Kidney (tissue), 13 donors: ENCODE measurements at regions not wholly inside any gene's neighbourhood (a gene's known extent, or its start where the extent isn't known, plus 50 kb on each side); places are given as distances from the start of the nearest gene placed in this dataset.
A peak's percentile ranks its signal among the peaks of the same experiment; 100 is the strongest.

Source experiments
- DNase-seq, 5 donors: peaks; one replicate each; pipeline ENCODE4 v3.0.0-alpha.2; 2013 to 2020
- FAIRE-seq: peaks from 2 replicates; lab custom pipeline; 2012; peaks lifted over from hg19 to GRCh38; lab: Jason Lieb, UNC
- H3K27ac ChIP-seq, 2 donors: one replicate each; pipeline ENCODE4 v1.7.0; 2013; ENCODE audit warnings: low read depth in 2 of 2, low read length in 2 of 2, inconsistent platforms in 1 of 2
- H3K27me3 ChIP-seq: one replicate; pipeline ENCODE4 v1.7.1; 2013; ENCODE audit warnings: low read length, inconsistent platforms; ENCODE audit not compliant: control insufficient read depth, insufficient read depth
- H3K36me3 ChIP-seq, 3 donors: one replicate each; pipeline versions ENCODE4 v1.7.0 to v1.7.1; 2013; ENCODE audit warnings: low read length in 3 of 3, control low read depth in 1 of 3, inconsistent platforms in 1 of 3; ENCODE audit not compliant: insufficient read depth in 3 of 3, control insufficient read depth in 2 of 3
- H3K4me1 ChIP-seq, 3 donors: one replicate each; pipeline versions ENCODE4 v1.7.0 to v1.7.1; 2013; ENCODE audit warnings: low read length in 3 of 3, inconsistent platforms in 1 of 3, low read depth in 1 of 3; ENCODE audit not compliant: control insufficient read depth in 2 of 3, insufficient read depth in 2 of 3
- H3K4me3 ChIP-seq, 3 donors: one replicate each; pipeline versions ENCODE4 v1.7.0 to v1.8.1; 2013; ENCODE audit warnings: low read length in 3 of 3, control low read depth in 1 of 3, inconsistent platforms in 1 of 3
- H3K9ac ChIP-seq, 3 donors: one replicate each; pipeline versions ENCODE4 v1.7.0 to v1.7.1; 2013; ENCODE audit warnings: low read length in 3 of 3, control low read depth in 1 of 3, inconsistent platforms in 1 of 3
- H3K9me3 ChIP-seq, 3 donors: one replicate each; pipeline versions ENCODE4 v1.7.0 to v1.7.1; 2013; ENCODE audit warnings: low read length in 3 of 3, control low read depth in 1 of 3, inconsistent platforms in 1 of 3; ENCODE audit not compliant: control insufficient read depth in 2 of 3, insufficient read depth in 1 of 3
- intact Hi-C: fragments of 100-400 bp; cut with DNase I; formaldehyde crosslinking; loops from one replicate; pipeline ENCODE4 v1.11.1; 2022
- TF ChIP-seq, protein P1 (sequence below): IDR thresholded peaks from 3 replicates; pipeline ENCODE4 v1.5.1; 2012; ENCODE audit warnings: mild to moderate bottlenecking, moderate library complexity, borderline replicate concordance; ENCODE audit not compliant: insufficient read depth; ENCODE audit errors: extremely low read depth
- donor health status: control.
- donor health status: control.
- donor health status: control.
- donor health status: control.
- donor health status: control.
- donor health status: DM: yes; HTN: yes; CAD: no.
- donor health status: Normal renal cell carcinoma (clear cell type).

DNA sequence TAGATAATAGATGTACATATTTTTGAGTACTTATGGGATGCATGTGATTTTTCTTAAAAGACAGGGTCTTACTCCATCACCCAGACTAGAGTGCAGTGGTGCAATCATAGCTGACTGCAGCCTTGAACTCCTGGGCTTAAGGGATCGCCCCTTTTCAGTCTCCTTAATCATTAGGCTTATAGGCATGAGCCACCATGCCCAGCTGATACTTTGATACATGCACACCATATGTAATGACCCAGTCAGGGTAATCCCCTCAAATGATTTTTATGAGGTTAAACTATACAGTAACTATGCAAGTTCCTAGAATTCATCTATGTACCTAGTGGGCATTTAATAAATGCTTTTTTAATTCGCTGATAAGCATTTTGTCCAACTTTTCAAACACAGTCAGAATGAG, 292.3 kb downstream of the DTWD2 start:
- TF ChIP-seq, protein P1, sequence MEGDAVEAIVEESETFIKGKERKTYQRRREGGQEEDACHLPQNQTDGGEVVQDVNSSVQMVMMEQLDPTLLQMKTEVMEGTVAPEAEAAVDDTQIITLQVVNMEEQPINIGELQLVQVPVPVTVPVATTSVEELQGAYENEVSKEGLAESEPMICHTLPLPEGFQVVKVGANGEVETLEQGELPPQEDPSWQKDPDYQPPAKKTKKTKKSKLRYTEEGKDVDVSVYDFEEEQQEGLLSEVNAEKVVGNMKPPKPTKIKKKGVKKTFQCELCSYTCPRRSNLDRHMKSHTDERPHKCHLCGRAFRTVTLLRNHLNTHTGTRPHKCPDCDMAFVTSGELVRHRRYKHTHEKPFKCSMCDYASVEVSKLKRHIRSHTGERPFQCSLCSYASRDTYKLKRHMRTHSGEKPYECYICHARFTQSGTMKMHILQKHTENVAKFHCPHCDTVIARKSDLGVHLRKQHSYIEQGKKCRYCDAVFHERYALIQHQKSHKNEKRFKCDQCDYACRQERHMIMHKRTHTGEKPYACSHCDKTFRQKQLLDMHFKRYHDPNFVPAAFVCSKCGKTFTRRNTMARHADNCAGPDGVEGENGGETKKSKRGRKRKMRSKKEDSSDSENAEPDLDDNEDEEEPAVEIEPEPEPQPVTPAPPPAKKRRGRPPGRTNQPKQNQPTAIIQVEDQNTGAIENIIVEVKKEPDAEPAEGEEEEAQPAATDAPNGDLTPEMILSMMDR = no peak
- no peaks in the 10 kb centered on the region for H3K9me3 ChIP-seq
- FAIRE-seq (no peak), DNase-seq (no peak)
- no peak overlapping the region for H3K27ac ChIP-seq
- H3K9ac ChIP-seq = no peak overlapping the region
- H3K27me3 ChIP-seq = no peaks in the 10 kb centered on the region
- intact Hi-C loops = no loop called here
- H3K4me1 ChIP-seq = no peaks in the 10 kb centered on the region
- H3K4me3 ChIP-seq = no peak overlapping the region
- H3K36me3 ChIP-seq = no peaks in the 10 kb centered on the region

DNA sequence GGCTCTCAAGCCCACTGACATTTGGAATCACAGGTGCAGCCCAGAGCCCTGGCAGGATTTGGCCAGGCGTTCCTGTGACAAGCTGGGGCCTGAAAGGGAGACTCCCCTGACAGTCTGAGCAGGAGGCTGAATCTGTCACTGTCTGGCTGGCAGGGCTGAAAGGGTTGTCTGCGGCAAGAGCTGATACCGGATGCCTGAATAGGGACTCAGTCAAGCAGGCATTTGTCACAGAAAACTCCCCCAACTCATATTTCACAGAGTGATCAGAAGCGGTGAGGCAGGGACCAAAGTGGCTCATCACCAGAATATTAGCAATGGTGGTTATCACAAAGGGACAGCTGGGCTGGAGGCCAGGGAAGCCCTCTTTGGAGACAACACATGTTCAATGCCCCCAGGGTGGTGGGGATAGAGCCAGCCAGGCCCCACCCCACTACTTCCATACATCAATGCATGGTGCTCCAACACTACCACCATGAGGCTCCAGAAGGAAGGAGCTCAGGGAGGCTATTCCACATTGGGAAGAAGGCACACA, 295.5 kb downstream of the DTWD2 start:
- peak in 4 of 5 donors; percentile 61 to 84 (median 74) for DNase-seq
- intact Hi-C loops = no loop called here
- Histone ChIP-seq H3K27ac (no peak overlapping the region), H3K4me3 (no peak overlapping the region), H3K27me3 (no peaks in the 10 kb centered on the region), H3K4me1 (no peaks in the 10 kb centered on the region), H3K9ac (no peak overlapping the region), H3K36me3 (no peaks in the 10 kb centered on the region), H3K9me3 (no peaks in the 10 kb centered on the region)
- TF ChIP-seq, protein P1 = no peak
- FAIRE-seq = no peak

DNA sequence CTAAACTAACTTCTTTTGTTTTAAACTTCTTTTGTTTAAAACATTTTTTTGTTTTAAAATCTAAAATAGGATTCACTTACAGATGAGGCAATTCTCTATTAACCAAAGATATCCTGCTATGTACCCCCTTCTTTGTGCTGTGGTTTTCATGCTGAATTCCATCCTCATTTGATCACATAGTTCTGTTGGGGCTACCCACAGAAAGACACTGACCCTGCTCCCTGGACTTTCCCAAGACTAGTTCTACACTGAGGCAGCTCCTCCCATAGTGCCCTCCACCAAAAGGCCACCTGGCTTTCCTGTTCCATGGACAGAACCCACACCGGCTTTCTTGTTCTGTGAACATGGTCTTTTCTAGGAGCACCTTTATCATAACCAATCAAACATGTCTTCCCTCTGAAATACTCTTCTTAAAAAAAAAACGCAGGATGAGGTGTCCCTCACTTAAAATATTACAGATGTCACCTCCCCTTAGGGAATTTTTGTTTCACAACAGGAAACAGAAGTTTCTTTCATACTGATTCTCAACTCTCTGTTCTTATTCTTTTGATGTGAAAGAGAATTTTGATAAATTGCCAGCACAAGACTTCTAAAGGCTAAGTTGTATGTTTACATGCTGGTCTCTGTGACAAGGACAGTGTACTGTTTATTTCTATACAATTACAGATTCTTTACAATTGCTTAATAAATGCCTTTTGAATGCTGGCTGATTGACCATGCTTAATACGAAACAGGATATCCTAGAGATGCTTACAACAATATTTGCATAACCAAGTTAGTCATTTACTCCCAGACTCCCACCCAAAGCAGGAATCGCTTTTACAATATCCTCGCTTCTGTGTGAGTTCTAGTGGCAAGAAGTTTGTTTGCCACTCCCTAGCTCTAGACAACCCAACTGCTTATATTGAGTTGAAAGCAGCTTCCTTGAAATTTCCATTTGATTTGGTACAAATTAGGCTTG, 300.4 kb downstream of the DTWD2 start:
- no peak overlapping the region for H3K27ac ChIP-seq
- H3K9me3 ChIP-seq = no peaks in the 10 kb centered on the region
- no peak overlapping the region for H3K9ac ChIP-seq
- FAIRE-seq (no peak), DNase-seq (peak in 2 of 5 donors; percentile 37 to 62)
- intact Hi-C loops = no loop called here
- TF ChIP-seq, protein P1 = no peak
- no peaks in the 10 kb centered on the region for H3K4me1 ChIP-seq
- no peaks in the 10 kb centered on the region for H3K36me3 ChIP-seq
- H3K4me3 ChIP-seq = no peak overlapping the region
- no peaks in the 10 kb centered on the region for H3K27me3 ChIP-seq
